ENCODE measurements at regions not wholly inside any gene's neighbourhood (a gene's known extent, or its start where the extent isn't known, plus 50 kb on each side); places are given as distances from the start of the nearest gene placed in this dataset.

GRCh38 chr15:95864467-95864886 is 466.0 kb upstream of the NR2F2 start:
- no peak for DNase-seq

- no peak for DNase-seq
These were observed 465.2 kb upstream of the NR2F2 start for GRCh38 chr15:95865330-95865739.

- DNase-seq, result no peak
These were observed 463.6 kb upstream of the NR2F2 start for GRCh38 chr15:95866711-95867440.

- DNase-seq, result no peak
These were observed 462.1 kb upstream of the NR2F2 start for GRCh38 chr15:95868450-95868849.

GRCh38 chr15:95868970-95869369 is 461.5 kb upstream of the NR2F2 start:
- no peak for DNase-seq

GRCh38 chr15:95869920-95870319 is 460.6 kb upstream of the NR2F2 start:
- no peak for DNase-seq

GRCh38 chr15:95872366-95872771 is 458.1 kb upstream of the NR2F2 start:
- no peak for DNase-seq

GRCh38 chr15:95874637-95875036 is 455.9 kb upstream of the NR2F2 start:
- DNase-seq, result no peak

GRCh38 chr15:95875121-95875643 is 455.3 kb upstream of the NR2F2 start:
- DNase-seq, result no peak

GRCh38 chr15:95880031-95880570 is 450.4 kb upstream of the NR2F2 start:
- no peak for DNase-seq

GRCh38 chr15:95880630-95881029 is 449.9 kb upstream of the NR2F2 start:
- no peak for DNase-seq

- DNase-seq, result no peak
These were observed 447.4 kb upstream of the NR2F2 start for GRCh38 chr15:95883064-95883463.

GRCh38 chr15:95884276-95884675 is 446.2 kb upstream of the NR2F2 start:
- DNase-seq, result no peak

- DNase-seq, result no peak
These were observed 442.7 kb upstream of the NR2F2 start for GRCh38 chr15:95887666-95888390.

- DNase-seq, result no peak
These were observed 441.7 kb upstream of the NR2F2 start for GRCh38 chr15:95888762-95889161.

- no peak for DNase-seq
These were observed 436.0 kb upstream of the NR2F2 start for GRCh38 chr15:95894407-95894956.

GRCh38 chr15:95895508-95895907 is 435.0 kb upstream of the NR2F2 start:
- no peak for DNase-seq

- no peak for DNase-seq
These were observed 432.8 kb upstream of the NR2F2 start for GRCh38 chr15:95897651-95898050.

- DNase-seq, result no peak
These were observed 431.7 kb upstream of the NR2F2 start for GRCh38 chr15:95898761-95899160.

- no peak for DNase-seq
These were observed 429.2 kb upstream of the NR2F2 start for GRCh38 chr15:95901271-95901670.

- DNase-seq, result no peak
These were observed 427.9 kb upstream of the NR2F2 start for GRCh38 chr15:95902606-95903005.

- DNase-seq, result no peak
These were observed 427.1 kb upstream of the NR2F2 start for GRCh38 chr15:95903352-95903751.

GRCh38 chr15:95910643-95911212 is 419.8 kb upstream of the NR2F2 start:
- DNase-seq, result no peak

Measured in activated effector memory CD4-positive, alpha-beta T cell treated with anti-CD3 and anti-CD28 coated beads, Interleukin-2, amount 50 U/mL, for 16 hours (primary cell).